ENCODE measurements at regions not wholly inside any gene's neighbourhood (a gene's known extent, or its start where the extent isn't known, plus 50 kb on each side); places are given as distances from the start of the nearest gene placed in this dataset.
"Not testable (repeated sequence)": the region's sequence is repeated elsewhere in the genome, so short reads cannot be mapped to it uniquely, and the experiment has no call there.

- H3K36me3 Mint-ChIP-seq (ENCODE audit: low read depth): no peaks in the 10 kb centered on the region
Observed at GRCh38 chr21:43284700-43285099, 115.9 kb downstream of the CRYAA start.

GRCh38 chr21:43284238-43284637 is 115.4 kb downstream of the CRYAA start:
- H3K4me1 Mint-ChIP-seq: peaks cover 9% of the 10 kb centered on the region
- H3K4me3 Mint-ChIP-seq: no peak overlapping the region
- TF ChIP-seq, protein P1, sequence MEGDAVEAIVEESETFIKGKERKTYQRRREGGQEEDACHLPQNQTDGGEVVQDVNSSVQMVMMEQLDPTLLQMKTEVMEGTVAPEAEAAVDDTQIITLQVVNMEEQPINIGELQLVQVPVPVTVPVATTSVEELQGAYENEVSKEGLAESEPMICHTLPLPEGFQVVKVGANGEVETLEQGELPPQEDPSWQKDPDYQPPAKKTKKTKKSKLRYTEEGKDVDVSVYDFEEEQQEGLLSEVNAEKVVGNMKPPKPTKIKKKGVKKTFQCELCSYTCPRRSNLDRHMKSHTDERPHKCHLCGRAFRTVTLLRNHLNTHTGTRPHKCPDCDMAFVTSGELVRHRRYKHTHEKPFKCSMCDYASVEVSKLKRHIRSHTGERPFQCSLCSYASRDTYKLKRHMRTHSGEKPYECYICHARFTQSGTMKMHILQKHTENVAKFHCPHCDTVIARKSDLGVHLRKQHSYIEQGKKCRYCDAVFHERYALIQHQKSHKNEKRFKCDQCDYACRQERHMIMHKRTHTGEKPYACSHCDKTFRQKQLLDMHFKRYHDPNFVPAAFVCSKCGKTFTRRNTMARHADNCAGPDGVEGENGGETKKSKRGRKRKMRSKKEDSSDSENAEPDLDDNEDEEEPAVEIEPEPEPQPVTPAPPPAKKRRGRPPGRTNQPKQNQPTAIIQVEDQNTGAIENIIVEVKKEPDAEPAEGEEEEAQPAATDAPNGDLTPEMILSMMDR (IDR thresholded peaks at IDR 0.05; ENCODE audit: unreplicated experiment in 3 of 3): no peak
- H3K9me3 Mint-ChIP-seq: peaks cover under 1% of the 10 kb centered on the region
- H3K27ac Mint-ChIP-seq: no peak overlapping the region
- no peaks in the 10 kb centered on the region for H3K36me3 Mint-ChIP-seq (ENCODE audit: low read depth)
- peaks cover 10% of the 10 kb centered on the region for H3K27me3 Mint-ChIP-seq (ENCODE audit: low read depth)

More at GRCh38 chr21:43284700-43285099, 115.9 kb downstream of the CRYAA start:
- H3K9me3 Mint-ChIP-seq: peaks cover 2% of the 10 kb centered on the region
- H3K4me1 Mint-ChIP-seq: peaks cover 9% of the 10 kb centered on the region
- peaks cover 10% of the 10 kb centered on the region for H3K27me3 Mint-ChIP-seq (ENCODE audit: low read depth)
- H3K27ac Mint-ChIP-seq: no peak overlapping the region
- no peak overlapping the region for H3K4me3 Mint-ChIP-seq
- TF ChIP-seq, protein P1 (IDR thresholded peaks at IDR 0.05; ENCODE audit: unreplicated experiment in 3 of 3): no peak

DNA sequence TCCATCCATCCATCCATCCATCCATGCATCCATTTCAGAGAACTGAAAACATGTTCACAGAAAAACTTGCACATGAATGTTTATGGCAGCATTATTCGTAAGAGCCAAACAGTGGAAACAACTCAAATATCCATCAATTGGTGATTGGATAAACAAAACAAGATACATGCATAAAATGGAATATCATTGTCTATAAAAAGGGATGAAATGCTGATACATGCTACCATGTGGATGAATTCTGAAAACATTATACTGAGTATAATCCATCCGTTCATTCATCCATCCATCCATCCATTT is 115.1 kb downstream of the CRYAA start:
- not testable (repeated sequence) for H3K4me1 Mint-ChIP-seq; H3K27ac Mint-ChIP-seq; H3K27me3 Mint-ChIP-seq (ENCODE audit: low read depth); H3K4me3 Mint-ChIP-seq; H3K9me3 Mint-ChIP-seq; H3K36me3 Mint-ChIP-seq (ENCODE audit: low read depth)

DNA sequence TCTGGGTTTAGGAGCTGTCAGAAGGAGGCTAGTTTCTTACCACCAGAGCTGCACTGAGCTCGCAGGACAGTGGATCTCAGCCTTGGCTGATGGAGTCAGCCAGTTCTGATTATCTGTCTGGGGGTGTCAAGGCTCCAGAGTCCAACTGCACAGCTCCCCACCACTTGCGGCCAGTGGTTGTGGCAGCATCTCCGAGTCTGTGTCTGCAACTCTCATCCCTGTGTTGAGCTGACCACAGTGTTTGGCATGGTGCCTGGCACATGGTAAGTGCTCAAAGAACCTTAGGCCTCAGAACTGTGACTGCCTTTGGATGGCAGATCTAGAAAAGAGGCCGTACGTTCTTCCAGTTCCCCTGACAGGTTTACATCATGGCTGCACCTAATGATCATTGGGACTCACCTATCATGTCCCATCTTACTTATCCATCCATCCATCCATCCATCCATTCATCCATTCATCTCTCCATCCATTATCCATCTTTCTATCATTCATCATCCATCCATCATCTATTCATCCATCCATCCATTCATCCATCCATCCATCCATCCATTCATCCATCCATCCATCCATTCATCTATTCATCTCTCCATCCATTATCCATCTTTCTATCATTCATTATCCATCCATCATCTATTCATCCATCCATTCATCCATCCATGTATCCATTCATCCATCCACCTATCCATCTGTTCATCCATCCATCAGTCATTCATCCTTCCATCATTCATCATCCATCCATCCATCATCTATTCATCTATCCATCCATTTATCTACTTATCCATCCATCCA is 114.5 kb downstream of the CRYAA start:
- H3K4me1 Mint-ChIP-seq: peaks cover 7% of the 10 kb centered on the region
- TF ChIP-seq, protein P1 (IDR thresholded peaks at IDR 0.05; ENCODE audit: unreplicated experiment in 3 of 3): no peak

GRCh38 chr21:43282358-43283120 is 113.7 kb downstream of the CRYAA start:
- Mint-ChIP-seq H3K4me1 (peaks cover 7% of the 10 kb centered on the region), H3K4me3 (no peak overlapping the region), H3K27ac (no peak overlapping the region), H3K9me3 (no peaks in the 10 kb centered on the region), H3K36me3 (ENCODE audit: low read depth) (no peaks in the 10 kb centered on the region), H3K27me3 (ENCODE audit: low read depth) (peaks cover 11% of the 10 kb centered on the region)
- TF ChIP-seq, protein P1 (IDR thresholded peaks at IDR 0.05; ENCODE audit: unreplicated experiment in 3 of 3): no peak

More for the DNA sequence above, 114.5 kb downstream of the CRYAA start:
- H3K9me3 Mint-ChIP-seq: no peaks in the 10 kb centered on the region
- no peaks in the 10 kb centered on the region for H3K36me3 Mint-ChIP-seq (ENCODE audit: low read depth)
- no peak overlapping the region for H3K27ac Mint-ChIP-seq
- no peak overlapping the region for H3K4me3 Mint-ChIP-seq
- H3K27me3 Mint-ChIP-seq (ENCODE audit: low read depth): peaks cover 4% of the 10 kb centered on the region

- Mint-ChIP-seq H3K27me3 (ENCODE audit: low read depth) (peaks cover 8% of the 10 kb centered on the region), H3K36me3 (ENCODE audit: low read depth) (no peaks in the 10 kb centered on the region), H3K9me3 (no peaks in the 10 kb centered on the region), H3K27ac (no peak overlapping the region), H3K4me1 (peaks cover 7% of the 10 kb centered on the region), H3K4me3 (no peak overlapping the region)
- TF ChIP-seq, protein P1 (IDR thresholded peaks at IDR 0.05; ENCODE audit: unreplicated experiment in 3 of 3): no peak
Observed at GRCh38 chr21:43281661-43282357, 113.0 kb downstream of the CRYAA start.
